ENCODE measurements at regions not wholly inside any gene's neighbourhood (a gene's known extent, or its start where the extent isn't known, plus 50 kb on each side); places are given as distances from the start of the nearest gene placed in this dataset.

- Histone ChIP-seq H3K4me3 (no peak overlapping the region), H3K4me1 (no peaks in the 10 kb centered on the region), H3K27me3 (no peaks in the 10 kb centered on the region), H3K27ac (no peak overlapping the region), H3K9me3 (no peaks in the 10 kb centered on the region), H3K36me3 (no peaks in the 10 kb centered on the region)
- DNase-seq (ENCODE audit: low spot score in 2 of 2) = no peak
- 94 to 96% methylated on average over 5 of the region's 5 CpGs for WGBS, 2 donors
- TF ChIP-seq POLR2A (IDR thresholded peaks at IDR 0.05) (no peak), CTCF (IDR thresholded peaks at IDR 0.05) (no peak), EP300 (IDR thresholded peaks at IDR 0.05) (no peak)
These were observed 208.2 kb downstream of the SPP2 start for GRCh38 chr2:234258562-234259141.

GRCh38 chr2:234257859-234258561 is 207.5 kb downstream of the SPP2 start:
- Histone ChIP-seq H3K27me3 (no peaks in the 10 kb centered on the region), H3K4me3 (no peak overlapping the region), H3K27ac (no peak overlapping the region), H3K9me3 (no peaks in the 10 kb centered on the region), H3K4me1 (no peaks in the 10 kb centered on the region), H3K36me3 (no peaks in the 10 kb centered on the region)
- WGBS, 2 donors = 49 to 51% methylated on average over 10 of the region's 10 CpGs
- peak in 2 of 5 experiments; percentile 7 to 38 for TF ChIP-seq CTCF (IDR thresholded peaks at IDR 0.05)
- no peak for TF ChIP-seq EP300 (IDR thresholded peaks at IDR 0.05)
- no peak for TF ChIP-seq POLR2A (IDR thresholded peaks at IDR 0.05)
- DNase-seq (ENCODE audit: low spot score in 2 of 2) = peak in 1 of 2 donors; percentile 18

GRCh38 chr2:234256516-234256915 is 206.0 kb downstream of the SPP2 start:
- WGBS, 2 donors = 67 to 76% methylated on average over 3 of the region's 3 CpGs

GRCh38 chr2:234254783-234255521 is 204.4 kb downstream of the SPP2 start:
- no peaks in the 10 kb centered on the region for H3K9me3 ChIP-seq
- no peak for DNase-seq (ENCODE audit: low spot score in 2 of 2)
- no peak overlapping the region for H3K4me3 ChIP-seq
- H3K27ac ChIP-seq = no peak overlapping the region
- no peaks in the 10 kb centered on the region for H3K36me3 ChIP-seq
- no peaks in the 10 kb centered on the region for H3K27me3 ChIP-seq
- 80 to 85% methylated on average over 5 of the region's 5 CpGs for WGBS, 2 donors
- no peak for TF ChIP-seq CTCF (IDR thresholded peaks at IDR 0.05)
- TF ChIP-seq POLR2A (IDR thresholded peaks at IDR 0.05) = no peak
- no peak for TF ChIP-seq EP300 (IDR thresholded peaks at IDR 0.05)
- H3K4me1 ChIP-seq = peaks cover 0 to 6% (median 0%) of the 10 kb centered on the region in 4 donors

More at GRCh38 chr2:234256516-234256915, 206.0 kb downstream of the SPP2 start:
- H3K4me3 ChIP-seq = no peak overlapping the region
- TF ChIP-seq POLR2A (IDR thresholded peaks at IDR 0.05) (no peak), EP300 (IDR thresholded peaks at IDR 0.05) (no peak), CTCF (IDR thresholded peaks at IDR 0.05) (no peak)
- no peaks in the 10 kb centered on the region for H3K27me3 ChIP-seq
- peaks cover 0 to 1% (median 0%) of the 10 kb centered on the region in 4 donors for H3K4me1 ChIP-seq
- no peak for DNase-seq (ENCODE audit: low spot score in 2 of 2)
- H3K9me3 ChIP-seq = no peaks in the 10 kb centered on the region
- no peaks in the 10 kb centered on the region for H3K36me3 ChIP-seq
- no peak overlapping the region for H3K27ac ChIP-seq

GRCh38 chr2:234252772-234253171 is 202.3 kb downstream of the SPP2 start:
- 61 to 70% methylated on average over 7 of the region's 7 CpGs for WGBS, 2 donors

More at GRCh38 chr2:234252772-234253171, 202.3 kb downstream of the SPP2 start:
- H3K9me3 ChIP-seq = no peaks in the 10 kb centered on the region
- peaks cover 0 to 6% (median 0%) of the 10 kb centered on the region in 4 donors for H3K4me1 ChIP-seq
- no peaks in the 10 kb centered on the region for H3K36me3 ChIP-seq
- no peak overlapping the region for H3K4me3 ChIP-seq
- H3K27ac ChIP-seq = no peak overlapping the region
- no peak for TF ChIP-seq CTCF (IDR thresholded peaks at IDR 0.05)
- TF ChIP-seq POLR2A (IDR thresholded peaks at IDR 0.05) = no peak
- no peak for TF ChIP-seq EP300 (IDR thresholded peaks at IDR 0.05)
- no peaks in the 10 kb centered on the region for H3K27me3 ChIP-seq
- no peak for DNase-seq (ENCODE audit: low spot score in 2 of 2)
